C4-2B (cell line): ENCODE measurements at regions not wholly inside any gene's neighbourhood (a gene's known extent, or its start where the extent isn't known, plus 50 kb on each side); places are given as distances from the start of the nearest gene placed in this dataset.

Source experiments
- H3K27ac ChIP-seq: fragments of 450-650 bp; 2 replicates; pipeline ENCODE4 v1.5.1; 2017
- ZFX ChIP-seq: fragments of 450-650 bp; IDR thresholded peaks from 2 replicates; pipeline ENCODE4 v1.6.1; 2017
- TF ChIP-seq, protein P1 (sequence below): fragments of 450-650 bp; conservative IDR thresholded peaks from 2 replicates; pipeline ENCODE4 v1.5.1; 2017; ENCODE audit warnings: mild to moderate bottlenecking

DNA sequence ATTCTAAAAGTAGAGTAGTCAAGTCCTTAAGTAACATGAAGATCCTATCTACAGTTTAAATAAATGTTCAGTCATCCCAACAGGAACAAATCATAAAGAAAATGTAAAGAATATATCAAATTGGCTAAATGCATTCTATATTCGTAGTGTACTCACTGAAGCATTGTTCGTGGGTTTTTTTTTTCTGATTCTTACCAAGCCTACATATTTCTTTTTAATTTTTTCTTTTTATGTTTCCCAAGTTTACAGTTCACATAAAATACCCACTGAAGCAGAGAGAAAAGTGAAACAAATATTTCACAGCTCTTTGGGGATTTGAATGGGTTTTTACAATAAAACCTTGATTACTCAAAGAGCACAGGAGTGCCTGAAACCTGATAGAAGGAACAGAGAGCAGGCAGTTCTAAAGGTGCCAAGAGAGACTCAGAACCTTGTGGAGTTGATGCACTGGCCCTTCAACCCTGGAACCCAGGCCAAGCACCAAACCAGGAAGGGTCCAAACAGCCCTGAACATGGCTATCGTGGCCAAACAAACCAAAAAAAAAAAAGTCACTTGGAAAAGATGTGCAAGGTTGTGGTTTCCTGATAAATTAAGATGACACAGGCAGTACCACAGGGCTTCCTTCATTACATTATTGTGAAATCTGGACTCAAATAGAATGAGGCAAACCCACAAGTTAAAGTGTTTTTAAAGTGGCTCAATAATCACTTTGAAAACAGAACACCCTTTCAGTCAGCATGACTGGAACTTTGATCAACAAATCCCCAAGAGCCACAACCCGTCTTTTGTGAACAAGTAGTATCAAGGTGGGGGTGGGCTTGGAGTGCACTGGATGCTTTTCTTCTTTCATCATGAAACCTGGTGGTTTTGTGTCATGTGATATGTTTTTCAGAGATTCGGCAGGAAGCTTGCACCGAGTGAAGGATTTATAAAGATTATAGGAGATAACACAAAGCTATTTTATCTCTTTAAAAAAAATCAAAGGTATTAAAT lies 245.0 kb upstream of the FN1 start:
- H3K27ac ChIP-seq = no peak overlapping the region

DNA sequence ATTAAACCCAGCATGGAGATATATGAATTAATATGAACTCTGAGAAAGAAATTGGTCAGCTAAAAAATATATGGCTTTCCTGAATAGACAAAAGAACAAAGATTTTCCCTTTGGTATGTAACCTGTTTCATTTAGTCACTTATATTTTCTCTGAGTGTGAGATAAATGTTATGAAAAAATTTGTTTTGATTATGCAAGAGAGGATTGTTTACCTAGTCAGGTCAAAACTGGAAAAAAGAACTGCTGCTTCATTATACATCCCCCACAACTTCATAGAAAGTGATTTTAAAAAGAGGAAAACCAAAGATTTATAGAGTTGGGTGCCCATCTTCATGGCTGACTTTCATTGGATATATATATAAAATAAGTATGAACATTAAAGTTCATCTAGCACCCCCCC lies 242.2 kb upstream of the FN1 start:
- TF ChIP-seq, protein P1, sequence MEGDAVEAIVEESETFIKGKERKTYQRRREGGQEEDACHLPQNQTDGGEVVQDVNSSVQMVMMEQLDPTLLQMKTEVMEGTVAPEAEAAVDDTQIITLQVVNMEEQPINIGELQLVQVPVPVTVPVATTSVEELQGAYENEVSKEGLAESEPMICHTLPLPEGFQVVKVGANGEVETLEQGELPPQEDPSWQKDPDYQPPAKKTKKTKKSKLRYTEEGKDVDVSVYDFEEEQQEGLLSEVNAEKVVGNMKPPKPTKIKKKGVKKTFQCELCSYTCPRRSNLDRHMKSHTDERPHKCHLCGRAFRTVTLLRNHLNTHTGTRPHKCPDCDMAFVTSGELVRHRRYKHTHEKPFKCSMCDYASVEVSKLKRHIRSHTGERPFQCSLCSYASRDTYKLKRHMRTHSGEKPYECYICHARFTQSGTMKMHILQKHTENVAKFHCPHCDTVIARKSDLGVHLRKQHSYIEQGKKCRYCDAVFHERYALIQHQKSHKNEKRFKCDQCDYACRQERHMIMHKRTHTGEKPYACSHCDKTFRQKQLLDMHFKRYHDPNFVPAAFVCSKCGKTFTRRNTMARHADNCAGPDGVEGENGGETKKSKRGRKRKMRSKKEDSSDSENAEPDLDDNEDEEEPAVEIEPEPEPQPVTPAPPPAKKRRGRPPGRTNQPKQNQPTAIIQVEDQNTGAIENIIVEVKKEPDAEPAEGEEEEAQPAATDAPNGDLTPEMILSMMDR = no peak
- TF ChIP-seq ZFX = no peak
- H3K27ac ChIP-seq = no peak overlapping the region

More for the DNA sequence above, 245.0 kb upstream of the FN1 start:
- no peak for TF ChIP-seq ZFX
- TF ChIP-seq, protein P1 = no peak

DNA sequence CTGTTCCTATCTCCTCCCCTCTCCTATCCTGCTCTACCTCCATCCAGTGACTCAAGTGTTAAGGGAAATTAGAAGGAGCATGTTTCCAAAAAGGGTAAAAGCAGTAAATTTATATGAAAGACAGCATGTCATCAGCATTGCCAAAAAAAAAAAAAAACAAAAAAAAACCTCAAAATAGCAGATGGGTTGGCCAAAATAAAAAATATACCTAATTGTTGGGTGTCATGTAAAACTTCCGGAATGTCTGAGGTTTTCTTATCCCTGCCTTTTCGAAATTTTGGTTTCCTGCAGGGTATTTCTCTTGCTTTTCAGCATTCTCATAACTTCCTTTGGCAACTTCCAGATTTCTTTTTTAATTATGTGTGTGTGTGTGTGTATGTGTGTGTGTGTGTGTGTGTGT lies 241.6 kb upstream of the FN1 start:
- no peak for TF ChIP-seq ZFX
- TF ChIP-seq, protein P1 = no peak
- no peak overlapping the region for H3K27ac ChIP-seq

DNA sequence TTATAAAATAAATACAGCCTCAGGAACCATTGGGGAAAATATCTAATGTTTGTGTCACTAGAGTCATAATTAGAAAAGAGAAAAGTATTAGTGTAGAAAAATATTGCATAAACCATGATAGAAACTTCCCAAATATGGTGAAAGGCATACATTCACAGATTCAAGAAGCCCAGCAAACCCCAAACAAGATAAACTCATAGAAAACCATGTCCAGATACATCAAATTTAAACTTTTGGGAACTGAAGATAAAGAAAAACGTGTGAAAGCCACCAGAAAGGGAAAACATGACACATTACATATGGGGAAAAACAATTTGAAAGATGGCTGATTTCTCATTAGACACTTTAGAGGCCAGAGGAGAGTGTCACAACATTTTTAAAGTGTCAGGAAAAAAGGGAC lies 236.5 kb upstream of the FN1 start:
- TF ChIP-seq, protein P1 = no peak
- no peak for TF ChIP-seq ZFX
- no peak overlapping the region for H3K27ac ChIP-seq

DNA sequence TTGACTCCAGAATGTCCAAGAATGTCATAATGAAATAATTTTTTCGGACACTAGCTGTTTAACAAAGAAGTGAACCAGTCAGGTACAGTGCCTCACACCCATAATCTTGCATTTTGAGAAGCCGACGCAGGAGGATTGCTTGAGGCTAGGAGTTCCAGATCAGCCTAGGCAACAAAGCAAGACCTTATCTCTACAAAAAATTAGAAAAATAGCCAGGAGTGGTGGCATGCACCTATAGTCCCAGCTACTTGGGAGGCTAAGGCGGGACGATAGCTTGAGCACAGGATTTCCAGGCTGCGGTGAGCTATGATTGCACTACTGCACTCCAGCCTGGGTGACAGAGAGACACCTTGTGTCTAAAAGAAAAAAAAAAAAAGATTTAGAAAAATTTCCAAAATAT lies 235.8 kb upstream of the FN1 start:
- no peak overlapping the region for H3K27ac ChIP-seq
- TF ChIP-seq ZFX = no peak
- TF ChIP-seq, protein P1 = no peak

DNA sequence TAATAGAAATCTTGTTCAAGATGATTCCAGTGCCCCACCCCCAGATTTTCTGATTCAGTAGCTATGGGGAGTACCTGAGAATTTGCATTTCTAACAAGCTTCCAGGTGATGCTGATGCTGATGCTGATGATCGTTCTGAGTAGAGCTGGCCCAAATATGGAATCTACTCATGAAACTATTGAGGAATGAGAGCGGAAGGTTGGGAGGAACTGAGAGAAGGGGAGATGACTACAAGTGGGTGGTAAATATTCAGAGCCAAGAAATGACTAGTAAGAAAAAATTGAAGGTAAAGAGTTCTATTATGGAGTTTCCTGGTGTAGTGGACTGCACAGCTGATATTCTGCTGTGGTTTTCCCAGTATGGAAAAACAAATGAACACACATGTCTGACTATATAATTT lies 235.4 kb upstream of the FN1 start:
- H3K27ac ChIP-seq = no peak overlapping the region

DNA sequence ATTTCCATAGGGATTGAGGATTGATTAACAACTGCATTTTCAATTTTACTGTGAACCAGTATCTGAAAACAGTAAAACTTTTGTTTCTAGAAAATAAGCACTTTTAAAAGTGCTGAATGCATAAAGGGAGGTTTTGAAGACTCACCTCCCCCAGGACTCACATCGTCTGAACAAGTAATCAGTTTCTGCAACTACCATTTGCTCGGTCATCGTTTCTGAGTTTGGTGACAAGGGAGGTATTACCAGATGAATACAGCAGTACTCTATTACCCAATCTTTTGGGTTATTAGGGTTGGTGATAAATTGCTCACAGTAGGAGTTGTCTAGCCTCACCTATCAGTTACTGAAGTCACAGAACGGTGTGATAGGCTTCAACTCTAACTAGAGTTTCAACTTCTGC lies 234.5 kb upstream of the FN1 start:
- no peak overlapping the region for H3K27ac ChIP-seq

More for the DNA sequence above, 235.4 kb upstream of the FN1 start:
- no peak for TF ChIP-seq ZFX
- TF ChIP-seq, protein P1 = no peak

More for the DNA sequence above, 234.5 kb upstream of the FN1 start:
- TF ChIP-seq, protein P1 = no peak
- no peak for TF ChIP-seq ZFX
